Glomerular visceral epithelial cell (primary cell): ENCODE measurements at regions not wholly inside any gene's neighbourhood (a gene's known extent, or its start where the extent isn't known, plus 50 kb on each side); places are given as distances from the start of the nearest gene placed in this dataset.

Experiments used
- DNase-seq: peaks from one replicate; pipeline ENCODE4 v3.0.0-alpha.2; 2016; ENCODE audit errors: extremely low spot score

- no peak for DNase-seq
Observed at GRCh38 chr1:221815660-221816059, 73.8 kb upstream of the DUSP10 start.

- DNase-seq, result no peak
Observed at GRCh38 chr1:221813887-221814286, 72.0 kb upstream of the DUSP10 start.

GRCh38 chr1:221812905-221813597, 71.2 kb upstream of the DUSP10 start:
- DNase-seq, result no peak

GRCh38 chr1:221812088-221812752, 70.3 kb upstream of the DUSP10 start:
- no peak for DNase-seq

- DNase-seq, result peak; percentile 91
Observed at GRCh38 chr1:221810406-221810805, 68.5 kb upstream of the DUSP10 start.

GRCh38 chr1:221809091-221810029, 67.5 kb upstream of the DUSP10 start:
- DNase-seq, result peak; percentile 79

GRCh38 chr1:221806984-221807383, 65.1 kb upstream of the DUSP10 start:
- DNase-seq, result no peak

GRCh38 chr1:221806236-221806635, 64.3 kb upstream of the DUSP10 start:
- no peak for DNase-seq

- DNase-seq, result no peak
Observed at GRCh38 chr1:221805121-221805520, 63.2 kb upstream of the DUSP10 start.

- DNase-seq, result no peak
Observed at GRCh38 chr1:221804303-221804702, 62.4 kb upstream of the DUSP10 start.

GRCh38 chr1:221801773-221802516, 60.1 kb upstream of the DUSP10 start:
- peak; percentile 63 for DNase-seq

GRCh38 chr1:221801251-221801661, 59.4 kb upstream of the DUSP10 start:
- peak; percentile 50 for DNase-seq

GRCh38 chr1:221800831-221801230, 58.9 kb upstream of the DUSP10 start:
- DNase-seq, result peak; percentile 23

- no peak for DNase-seq
Observed at GRCh38 chr1:221797506-221797905, 55.6 kb upstream of the DUSP10 start.

GRCh38 chr1:221796700-221797099, 54.8 kb upstream of the DUSP10 start:
- no peak for DNase-seq

GRCh38 chr1:221795380-221795779, 53.5 kb upstream of the DUSP10 start:
- peak; percentile 17 for DNase-seq

- DNase-seq, result peak; percentile 52
Observed at GRCh38 chr1:221794935-221795334, 53.0 kb upstream of the DUSP10 start.

GRCh38 chr1:221794079-221794670, 52.3 kb upstream of the DUSP10 start:
- DNase-seq, result peak; percentile 83

- DNase-seq, result peak; percentile 80
Observed at GRCh38 chr1:221793439-221794078, 51.7 kb upstream of the DUSP10 start.

GRCh38 chr1:221791846-221792245, 50.0 kb upstream of the DUSP10 start:
- no peak for DNase-seq
